Left ventricle myocardium inferior (tissue), 1 donor: ENCODE measurements at regions not wholly inside any gene's neighbourhood (a gene's known extent, or its start where the extent isn't known, plus 50 kb on each side); places are given as distances from the start of the nearest gene placed in this dataset.

Source experiments
- DNase-seq: peaks from one replicate; pipeline ENCODE4 v3.0.0-alpha.2; 2020
- H3K27ac ChIP-seq: fragments of 200-600 bp; replicated peaks from 2 replicates; pipeline ENCODE4 v1.8.0; 2021
- H3K27me3 ChIP-seq: fragments of 200-600 bp; 2 replicates; pipeline ENCODE4 v1.8.0; 2021; ENCODE audit warnings: low read depth
- H3K36me3 ChIP-seq: fragments of 200-600 bp; 2 replicates; pipeline ENCODE4 v1.8.0; 2021
- H3K4me1 ChIP-seq: fragments of 200-600 bp; 2 replicates; pipeline ENCODE4 v1.8.0; 2021
- H3K4me3 ChIP-seq: fragments of 200-600 bp; 2 replicates; pipeline ENCODE4 v1.8.0; 2021; ENCODE audit warnings: mild to moderate bottlenecking, moderate library complexity
- H3K9me3 ChIP-seq: fragments of 200-600 bp; replicated peaks from 2 replicates; pipeline ENCODE4 v1.8.0; 2021
- CTCF ChIP-seq: fragments of 200-600 bp; IDR thresholded peaks from 2 replicates; pipeline ENCODE4 v1.8.0; 2021; ENCODE audit warnings: antibody characterized with exemption, mild to moderate bottlenecking, borderline replicate concordance
- intact Hi-C: fragments of 100-400 bp; cut with micrococcal nuclease; formaldehyde crosslinking; loops from one replicate; pipeline ENCODE4 v1.11.0; 2022
- donor health status: DM: no; HTN: yes; CAD: no; lungs with severe emphysema.

DNA sequence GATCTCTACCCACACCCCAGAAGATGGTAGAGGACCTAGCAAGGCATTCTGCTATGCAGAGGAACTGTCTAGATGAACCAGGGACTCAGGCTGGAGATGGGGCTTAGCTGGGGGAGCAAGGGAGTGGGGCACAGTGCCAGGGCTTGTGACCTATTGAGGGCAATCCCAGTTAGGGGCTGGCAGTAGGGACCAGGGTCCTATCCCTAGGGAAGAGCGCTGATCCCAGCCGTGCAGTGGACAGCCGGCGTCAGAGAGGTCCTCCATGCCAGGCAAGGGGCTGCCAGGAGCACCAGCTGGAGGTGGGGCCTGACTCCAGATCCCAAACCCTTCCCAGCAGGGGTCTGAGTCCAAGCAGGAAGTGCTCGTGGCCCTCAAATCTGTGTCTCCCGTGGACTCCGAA is 52.7 kb upstream of the NEURL1B start:
- no peaks in the 10 kb centered on the region for H3K36me3 ChIP-seq
- no peaks in the 10 kb centered on the region for H3K27me3 ChIP-seq
- no peak overlapping the region for H3K4me3 ChIP-seq
- H3K4me1 ChIP-seq = peaks cover 46% of the 10 kb centered on the region
- DNase-seq = no peak
- intact Hi-C loops = no loop called here
- no peak for TF ChIP-seq CTCF
- H3K9me3 ChIP-seq = no peaks in the 10 kb centered on the region
- peak overlapping the region; percentile 90 for H3K27ac ChIP-seq

DNA sequence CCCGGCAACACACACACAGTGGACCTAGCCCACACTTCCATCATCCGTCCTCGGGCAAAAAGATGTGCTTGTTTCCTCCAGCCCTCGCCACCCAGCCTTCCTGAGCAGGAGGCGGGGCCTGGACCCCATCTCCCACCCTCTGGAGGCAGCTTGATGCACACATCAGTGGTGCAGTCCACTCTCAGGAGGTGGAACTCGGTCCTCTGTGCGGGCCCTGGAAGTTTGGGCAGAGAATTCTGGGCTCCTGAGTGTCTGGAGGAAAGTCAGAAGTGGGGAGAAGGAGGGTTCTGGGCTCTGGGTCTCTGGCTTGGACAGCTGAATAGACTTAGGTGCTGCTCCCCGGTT is 54.0 kb upstream of the NEURL1B start:
- Histone ChIP-seq H3K4me3 (no peak overlapping the region), H3K4me1 (peaks cover 58% of the 10 kb centered on the region), H3K27ac (peak overlapping the region; percentile 90), H3K9me3 (no peaks in the 10 kb centered on the region), H3K36me3 (no peaks in the 10 kb centered on the region), H3K27me3 (no peaks in the 10 kb centered on the region)
- TF ChIP-seq CTCF = no peak
- intact Hi-C loops = no loop called here
- DNase-seq = no peak

DNA sequence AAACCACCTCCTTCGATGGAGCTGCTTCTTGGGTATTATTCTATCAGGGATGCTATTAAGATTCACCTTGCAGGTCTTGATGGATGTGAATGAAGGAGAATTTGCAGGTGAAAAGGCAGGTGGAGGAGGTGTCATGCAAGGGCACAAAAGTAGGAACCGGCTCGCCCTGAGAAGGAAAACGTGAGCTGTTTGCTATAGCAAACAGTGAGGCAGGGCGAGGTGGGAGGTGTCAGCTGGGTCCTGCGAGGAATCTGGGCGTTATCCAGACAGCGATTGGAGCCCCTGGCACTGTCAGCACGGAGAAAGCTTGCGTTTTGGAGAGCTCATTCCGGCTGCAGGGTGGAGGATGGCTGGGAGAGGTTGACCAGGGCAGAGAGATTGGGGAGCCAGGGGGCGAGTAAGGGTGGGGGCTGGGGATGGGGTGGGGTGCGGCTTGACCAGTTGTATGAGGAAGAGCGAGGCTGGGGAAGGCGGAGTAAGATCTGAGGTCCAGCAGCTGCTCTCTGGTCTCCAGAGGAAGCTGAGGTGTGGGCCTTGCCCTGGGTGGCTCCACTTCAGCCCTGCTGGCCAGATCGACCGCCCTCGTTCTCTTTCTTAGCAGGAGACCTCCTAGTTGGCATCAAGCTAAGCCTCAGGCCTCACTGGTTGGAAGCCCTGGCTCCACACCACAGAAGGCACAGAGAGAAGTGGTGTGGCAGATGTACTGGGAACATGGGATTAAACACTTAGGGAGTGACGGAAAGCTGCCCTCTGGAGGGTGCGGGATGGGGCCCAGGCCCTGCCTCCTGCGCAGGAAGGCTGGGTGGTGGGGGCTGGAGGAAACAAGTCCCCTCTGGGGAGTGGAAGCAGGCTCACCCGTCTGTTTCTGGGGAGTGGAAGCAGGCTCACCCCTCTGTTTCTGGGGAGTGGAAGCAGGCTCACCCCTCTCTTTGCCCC is 54.7 kb upstream of the NEURL1B start:
- Histone ChIP-seq H3K27me3 (no peaks in the 10 kb centered on the region), H3K27ac (peak overlapping the region; percentile 90), H3K4me1 (peaks cover 65% of the 10 kb centered on the region), H3K9me3 (no peaks in the 10 kb centered on the region), H3K4me3 (no peak overlapping the region), H3K36me3 (no peaks in the 10 kb centered on the region)
- intact Hi-C loops = no loop called here
- no peak for TF ChIP-seq CTCF
- no peak for DNase-seq

DNA sequence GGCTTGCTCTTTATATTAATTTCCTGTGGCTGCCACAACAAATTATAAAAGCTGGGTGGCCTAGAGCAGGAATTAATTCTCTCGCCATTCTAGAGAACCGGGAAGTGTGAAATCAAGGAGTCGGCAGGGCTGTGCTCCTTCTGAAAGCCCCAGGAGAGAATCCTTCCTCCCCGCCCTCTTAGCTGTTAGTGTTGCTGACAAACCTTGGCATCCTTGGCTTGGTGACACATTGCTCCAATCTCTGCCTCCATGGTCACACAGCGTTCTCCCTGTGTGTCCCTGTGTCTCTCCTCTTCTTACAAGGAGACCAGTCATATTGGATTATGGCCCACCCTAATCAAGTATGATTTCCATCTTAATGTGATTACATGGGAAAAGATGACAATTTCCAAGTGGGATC is 55.9 kb upstream of the NEURL1B start:
- no peak for DNase-seq
- Histone ChIP-seq H3K4me3 (no peak overlapping the region), H3K9me3 (no peaks in the 10 kb centered on the region), H3K36me3 (no peaks in the 10 kb centered on the region), H3K27ac (peak overlapping the region; percentile 90), H3K4me1 (peaks cover 66% of the 10 kb centered on the region), H3K27me3 (no peaks in the 10 kb centered on the region)
- TF ChIP-seq CTCF = no peak
- intact Hi-C loops = no loop called here

GRCh38 chr5:172584638-172585037 is 56.4 kb upstream of the NEURL1B start:
- no peaks in the 10 kb centered on the region for H3K9me3 ChIP-seq
- H3K36me3 ChIP-seq = no peaks in the 10 kb centered on the region
- DNase-seq = no peak
- H3K4me1 ChIP-seq = peaks cover 68% of the 10 kb centered on the region
- H3K27ac ChIP-seq = peak overlapping the region; percentile 90
- H3K4me3 ChIP-seq = no peak overlapping the region
- no peaks in the 10 kb centered on the region for H3K27me3 ChIP-seq
- intact Hi-C loops = no loop called here
- TF ChIP-seq CTCF = no peak
